ENCODE measurements at regions not wholly inside any gene's neighbourhood (a gene's known extent, or its start where the extent isn't known, plus 50 kb on each side); places are given as distances from the start of the nearest gene placed in this dataset.

GRCh38 chr18:39618265-39619003, 2052.8 kb upstream of the CELF4 start:
- TF ChIP-seq CTCF (IDR thresholded peaks at IDR 0.05; ENCODE audit: low read length) (no peak), EZH2 (IDR thresholded peaks at IDR 0.05; ENCODE audit: borderline replicate concordance, low read length) (no peak)
